ENCODE measurements at regions not wholly inside any gene's neighbourhood (a gene's known extent, or its start where the extent isn't known, plus 50 kb on each side); places are given as distances from the start of the nearest gene placed in this dataset.

DNA sequence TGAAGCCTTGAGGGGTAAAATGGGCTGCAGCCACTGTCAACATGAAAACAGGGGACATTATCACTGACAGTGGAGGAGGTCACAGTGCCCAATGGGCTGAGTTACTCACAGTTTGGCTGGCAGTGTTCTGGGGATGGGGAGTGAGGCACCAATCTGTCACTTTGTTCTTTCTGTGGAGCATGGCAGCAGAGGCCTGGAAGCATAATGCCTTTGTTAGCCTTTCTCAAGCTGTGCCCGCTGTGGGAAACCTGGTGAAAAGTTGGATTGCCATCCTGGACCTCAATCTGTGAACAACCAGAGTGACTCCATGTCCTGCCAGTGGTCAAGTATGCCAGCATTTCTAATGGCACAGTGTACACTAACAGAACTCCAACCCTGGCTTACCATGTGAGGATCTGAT is 143.6 kb downstream of the OR2B2 start:
- no peak for TF ChIP-seq CTCF (IDR thresholded peaks at IDR 0.05)
- no peak for TF ChIP-seq POLR2A (IDR thresholded peaks at IDR 0.05)

All from esophagus squamous epithelium (tissue), 4 donors.